Activated CD8-positive, alpha-beta T cell treated with anti-CD3 and anti-CD28 coated beads for 36 hours (primary cell): ENCODE measurements at regions not wholly inside any gene's neighbourhood (a gene's known extent, or its start where the extent isn't known, plus 50 kb on each side); places are given as distances from the start of the nearest gene placed in this dataset.
A peak's percentile ranks its signal among the peaks of the same experiment; 100 is the strongest.

ENCODE experiments used
- ATAC-seq: fragments of 200-7000 bp; cut with Tn5 transposase; one replicate; pipeline ENCODE4 v1.10.0; 2021; ENCODE audit warnings: mild to moderate bottlenecking, moderate library complexity
- CTCF ChIA-PET: fragments of 350-600 bp; sonication (Branson Sonifier 250); formaldehyde crosslinking; loops from one replicate; lab custom pipeline; 2021; ENCODE audit warnings: antibody characterized with exemption; lab: Charles Lee
- POLR2A ChIA-PET: fragments of 350-600 bp; sonication (Branson Sonifier 250); formaldehyde crosslinking; loops from one replicate; lab custom pipeline; 2021; ENCODE audit warnings: antibody characterized with exemption; lab: Charles Lee
- DNase-seq: peaks from one replicate; pipeline ENCODE4 v3.0.0-alpha.2; 2020
- H3K27ac Mint-ChIP-seq: one replicate; pipeline ENCODE4 v1.8.0; 2021; ENCODE audit warnings: mild to moderate bottlenecking, mixed read lengths
- H3K27me3 Mint-ChIP-seq: one replicate; pipeline ENCODE4 v1.8.0; 2021; ENCODE audit warnings: mixed read lengths
- H3K36me3 Mint-ChIP-seq: one replicate; pipeline ENCODE4 v1.8.0; 2021; ENCODE audit warnings: low read depth, mixed read lengths
- H3K4me1 Mint-ChIP-seq: one replicate; pipeline ENCODE4 v1.8.0; 2021; ENCODE audit warnings: low read depth, mixed read lengths
- H3K4me3 Mint-ChIP-seq: one replicate; pipeline ENCODE4 v1.8.0; 2021; ENCODE audit warnings: mild to moderate bottlenecking, moderate library complexity, mixed read lengths
- H3K9me3 Mint-ChIP-seq: one replicate; pipeline ENCODE4 v1.8.0; 2021; ENCODE audit warnings: mixed read lengths
- intact Hi-C: fragments of 100-400 bp; cut with micrococcal nuclease; formaldehyde crosslinking; loops from one replicate; pipeline ENCODE4 v1.10.0; 2022
- TF ChIP-seq, protein P1 (sequence below): fragments of 200-600 bp; IDR thresholded peaks from one replicate; pipeline ENCODE4 v1.8.0; 2022; ENCODE audit warnings: antibody characterized with exemption, mild to moderate bottlenecking

DNA sequence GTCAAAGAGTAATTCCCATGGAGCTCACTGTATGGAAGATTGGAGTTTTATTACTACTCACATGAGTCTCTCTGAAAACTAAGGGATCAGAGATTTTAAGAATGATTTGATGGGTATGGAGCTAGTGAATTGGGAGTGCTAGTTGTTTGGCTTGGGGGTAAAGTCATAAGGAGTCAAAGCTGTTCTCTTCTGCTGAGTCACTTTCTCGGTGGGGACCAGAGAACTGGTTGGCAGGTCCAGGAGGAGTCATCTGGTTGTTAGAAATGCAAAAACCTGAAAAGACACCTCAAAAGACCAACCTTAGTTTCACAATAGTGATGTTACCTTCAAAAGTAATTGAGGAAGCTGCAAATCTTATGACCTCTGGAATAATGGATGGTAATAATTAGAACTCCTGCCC is 355.4 kb downstream of the RPS4Y2 start:
- ATAC-seq: no peak

DNA sequence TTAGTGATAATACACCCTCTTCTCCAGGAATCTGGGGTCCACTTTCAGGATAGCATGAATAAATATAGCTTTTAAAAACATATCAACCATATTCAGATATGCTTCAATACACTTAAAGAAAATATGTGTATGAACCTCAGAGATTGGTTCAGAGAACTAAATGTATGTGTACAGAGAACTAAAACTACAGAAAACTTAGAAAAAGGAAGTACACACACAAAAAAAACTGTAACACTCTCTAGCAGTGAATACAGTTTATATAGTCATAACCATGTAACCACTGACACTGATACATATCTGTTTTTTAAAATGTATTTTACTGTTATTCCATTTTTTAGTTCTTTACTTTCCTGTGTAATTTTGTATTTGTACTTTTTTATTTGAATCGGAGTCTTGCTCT is 365.2 kb downstream of the RPS4Y2 start:
- ChIA-PET CTCF (no interaction called here), POLR2A (no interaction called here)
- H3K27ac Mint-ChIP-seq: no peak overlapping the region
- H3K9me3 Mint-ChIP-seq: no peaks in the 10 kb centered on the region
- DNase-seq (no peak), ATAC-seq (no peak)
- H3K27me3 Mint-ChIP-seq: no peaks in the 10 kb centered on the region
- TF ChIP-seq, protein P1, sequence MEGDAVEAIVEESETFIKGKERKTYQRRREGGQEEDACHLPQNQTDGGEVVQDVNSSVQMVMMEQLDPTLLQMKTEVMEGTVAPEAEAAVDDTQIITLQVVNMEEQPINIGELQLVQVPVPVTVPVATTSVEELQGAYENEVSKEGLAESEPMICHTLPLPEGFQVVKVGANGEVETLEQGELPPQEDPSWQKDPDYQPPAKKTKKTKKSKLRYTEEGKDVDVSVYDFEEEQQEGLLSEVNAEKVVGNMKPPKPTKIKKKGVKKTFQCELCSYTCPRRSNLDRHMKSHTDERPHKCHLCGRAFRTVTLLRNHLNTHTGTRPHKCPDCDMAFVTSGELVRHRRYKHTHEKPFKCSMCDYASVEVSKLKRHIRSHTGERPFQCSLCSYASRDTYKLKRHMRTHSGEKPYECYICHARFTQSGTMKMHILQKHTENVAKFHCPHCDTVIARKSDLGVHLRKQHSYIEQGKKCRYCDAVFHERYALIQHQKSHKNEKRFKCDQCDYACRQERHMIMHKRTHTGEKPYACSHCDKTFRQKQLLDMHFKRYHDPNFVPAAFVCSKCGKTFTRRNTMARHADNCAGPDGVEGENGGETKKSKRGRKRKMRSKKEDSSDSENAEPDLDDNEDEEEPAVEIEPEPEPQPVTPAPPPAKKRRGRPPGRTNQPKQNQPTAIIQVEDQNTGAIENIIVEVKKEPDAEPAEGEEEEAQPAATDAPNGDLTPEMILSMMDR: no peak
- H3K4me1 Mint-ChIP-seq: no peaks in the 10 kb centered on the region
- intact Hi-C loops: no loop called here
- no peak overlapping the region for H3K4me3 Mint-ChIP-seq
- no peaks in the 10 kb centered on the region for H3K36me3 Mint-ChIP-seq

More for the DNA sequence above, 355.4 kb downstream of the RPS4Y2 start:
- intact Hi-C loops: no loop called here
- TF ChIP-seq, protein P1: no peak
- peak; percentile 2 for DNase-seq
- Mint-ChIP-seq H3K9me3 (no peaks in the 10 kb centered on the region), H3K4me1 (peaks cover 2% of the 10 kb centered on the region), H3K27me3 (no peaks in the 10 kb centered on the region), H3K36me3 (no peaks in the 10 kb centered on the region), H3K4me3 (no peak overlapping the region), H3K27ac (no peak overlapping the region)
- ChIA-PET POLR2A (no interaction called here), CTCF (no interaction called here)

DNA sequence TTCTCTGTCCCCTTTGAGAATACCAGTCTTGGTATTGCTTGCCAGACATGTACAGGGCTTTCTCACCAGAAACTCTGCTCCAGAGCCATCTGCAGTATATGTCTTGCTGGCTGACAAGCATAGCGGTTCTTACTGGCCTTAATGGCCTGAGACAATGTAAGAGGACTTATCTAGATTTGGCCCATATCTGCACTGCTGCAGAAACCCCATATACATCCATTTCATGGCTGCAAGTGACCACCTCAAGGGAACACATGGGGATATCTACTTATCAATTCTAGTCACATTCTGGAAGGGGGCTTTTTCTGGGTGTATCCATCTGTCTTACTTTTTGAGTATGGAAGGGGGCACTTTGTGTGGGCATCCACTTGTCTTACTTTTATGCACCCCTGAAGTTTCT is 375.5 kb upstream of the RBMY1B start:
- intact Hi-C loops: loop anchor here (10.0 kb wide), 1 partner anchor 61 kb away; no protein-coding TSS in a partner anchor
- POLR2A ChIA-PET: no interaction called here

DNA sequence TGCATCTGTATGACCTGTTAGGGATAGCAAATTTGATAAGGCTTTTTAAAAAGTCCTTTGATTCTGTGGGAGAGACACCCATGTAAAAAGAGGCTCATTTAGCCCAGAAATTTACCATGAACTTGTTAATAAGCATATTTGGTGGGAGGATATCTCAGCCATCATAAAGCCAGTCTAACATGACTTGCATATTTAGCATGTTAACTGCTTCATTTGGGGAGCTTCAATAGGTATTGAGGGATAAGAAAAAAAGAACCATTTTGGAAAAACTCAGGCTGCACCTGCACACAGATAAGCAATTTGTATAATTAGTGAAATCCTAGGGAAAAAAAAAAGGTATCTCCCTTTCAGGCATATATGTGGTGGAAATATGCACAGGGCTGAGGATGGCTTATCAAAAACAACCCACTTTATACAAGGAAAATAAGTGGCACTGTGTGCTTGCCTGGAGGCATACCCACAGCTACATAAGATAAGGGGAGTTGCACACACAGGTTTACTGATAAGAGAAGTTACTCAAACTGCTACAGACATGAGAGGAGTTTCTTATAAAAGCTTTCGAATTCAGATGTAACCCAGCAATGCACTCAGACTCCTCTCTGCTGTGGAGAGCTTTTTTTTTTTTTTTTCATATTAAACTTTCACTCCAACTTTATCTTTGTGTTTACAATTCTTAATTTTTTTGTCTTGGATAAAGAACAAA is 372.9 kb upstream of the RBMY1B start:
- H3K9me3 Mint-ChIP-seq: no peaks in the 10 kb centered on the region
- CTCF ChIA-PET: no interaction called here
- intact Hi-C loops: loop anchor here (10.0 kb wide), 1 partner anchor 63 kb away; no protein-coding TSS in a partner anchor
- TF ChIP-seq, protein P1: no peak
- no peak overlapping the region for H3K4me3 Mint-ChIP-seq
- H3K4me1 Mint-ChIP-seq: no peaks in the 10 kb centered on the region
- no peak for ATAC-seq
- H3K27ac Mint-ChIP-seq: no peak overlapping the region
- H3K36me3 Mint-ChIP-seq: no peaks in the 10 kb centered on the region
- POLR2A ChIA-PET: no interaction called here
- H3K27me3 Mint-ChIP-seq: no peaks in the 10 kb centered on the region
- no peak for DNase-seq

More for the DNA sequence above, 375.5 kb upstream of the RBMY1B start:
- no peaks in the 10 kb centered on the region for H3K4me1 Mint-ChIP-seq
- H3K27me3 Mint-ChIP-seq: no peaks in the 10 kb centered on the region
- ATAC-seq (no peak), DNase-seq (no peak)
- TF ChIP-seq, protein P1: no peak
- H3K27ac Mint-ChIP-seq: no peak overlapping the region
- CTCF ChIA-PET: no interaction called here
- H3K4me3 Mint-ChIP-seq: no peak overlapping the region
- no peaks in the 10 kb centered on the region for H3K36me3 Mint-ChIP-seq
- H3K9me3 Mint-ChIP-seq: no peaks in the 10 kb centered on the region

DNA sequence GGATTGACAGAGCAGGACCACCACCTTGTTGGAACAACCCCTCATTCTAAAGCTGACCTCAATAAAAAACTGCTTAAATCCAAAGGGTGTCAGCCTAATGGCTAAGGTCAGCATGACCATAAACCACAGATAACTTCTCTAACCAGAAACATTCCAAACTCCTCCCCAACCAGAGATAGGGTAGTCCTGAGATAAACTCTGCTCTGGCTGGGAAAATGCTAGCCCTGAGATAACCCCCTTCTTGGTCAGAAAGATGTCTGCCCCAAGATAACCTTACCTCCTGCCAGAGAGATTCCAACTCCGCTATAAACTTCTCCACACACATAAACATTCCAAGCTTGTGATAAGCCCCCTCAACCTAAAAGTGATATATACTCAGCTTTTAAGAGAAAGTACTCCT is 364.8 kb upstream of the RBMY1B start:
- Mint-ChIP-seq H3K27me3 (no peaks in the 10 kb centered on the region), H3K4me1 (no peaks in the 10 kb centered on the region), H3K36me3 (no peaks in the 10 kb centered on the region), H3K9me3 (no peaks in the 10 kb centered on the region), H3K4me3 (no peak overlapping the region), H3K27ac (no peak overlapping the region)
- POLR2A ChIA-PET: no interaction called here
- TF ChIP-seq, protein P1: no peak
- intact Hi-C loops: no loop called here
- DNase-seq: no peak
- no peak for ATAC-seq
- CTCF ChIA-PET: no interaction called here
